Fibroblast of skin of abdomen (primary cell): ENCODE measurements at regions not wholly inside any gene's neighbourhood (a gene's known extent, or its start where the extent isn't known, plus 50 kb on each side); places are given as distances from the start of the nearest gene placed in this dataset.

Source experiments
- DNase-seq: peaks from one replicate; pipeline ENCODE4 v3.0.0-alpha.2; 2013

- no peak for DNase-seq
These were observed 135.1 kb upstream of the GEMIN8 start for GRCh38 chrX:14164828-14165227.

- DNase-seq: no peak
These were observed 95.8 kb upstream of the GEMIN8 start for GRCh38 chrX:14125462-14125861.

DNA sequence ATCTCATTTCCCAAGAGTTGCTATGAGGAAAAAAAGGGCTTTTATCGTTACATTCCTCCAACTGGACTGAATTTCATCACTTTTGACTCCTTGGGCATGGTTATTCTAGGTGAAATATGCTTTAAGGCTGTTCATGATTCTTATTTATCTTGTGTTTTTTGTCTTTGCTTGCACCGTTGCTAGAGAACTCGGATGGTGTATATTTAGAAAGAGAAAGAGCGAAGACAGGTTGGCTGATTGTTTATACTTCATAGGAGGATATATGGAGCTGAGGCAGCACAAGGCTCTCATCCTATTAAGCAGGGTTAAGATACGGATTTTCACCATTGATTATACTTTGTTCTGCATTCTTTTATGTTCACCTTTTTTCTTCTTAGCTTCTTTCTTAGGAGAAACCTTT is 94.9 kb upstream of the GEMIN8 start:
- no peak for DNase-seq

GRCh38 chrX:14095702-14096101 is 66.0 kb upstream of the GEMIN8 start:
- peak; percentile 54 for DNase-seq

GRCh38 chrX:14094191-14094590 is 64.5 kb upstream of the GEMIN8 start:
- no peak for DNase-seq

GRCh38 chrX:14084466-14084865 is 54.8 kb upstream of the GEMIN8 start:
- DNase-seq: no peak

DNA sequence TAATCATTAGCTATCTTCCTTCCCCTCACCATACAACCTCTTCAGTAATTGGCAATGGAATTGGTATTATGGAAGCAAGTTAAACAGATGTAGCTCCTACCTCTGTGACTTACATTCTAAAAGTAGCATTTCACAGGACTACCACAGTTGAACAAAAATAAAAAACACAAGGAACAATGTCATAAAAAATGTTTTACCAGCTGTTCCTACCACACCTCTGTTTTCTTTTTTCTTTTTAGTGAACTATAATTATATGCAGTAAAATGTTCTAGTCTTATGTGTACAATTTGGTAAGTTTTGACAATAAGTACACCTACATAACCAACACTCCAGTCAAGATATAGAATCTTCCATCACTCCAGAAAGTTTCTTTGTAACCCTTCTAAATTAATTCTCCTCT is 54.1 kb upstream of the GEMIN8 start:
- no peak for DNase-seq

DNA sequence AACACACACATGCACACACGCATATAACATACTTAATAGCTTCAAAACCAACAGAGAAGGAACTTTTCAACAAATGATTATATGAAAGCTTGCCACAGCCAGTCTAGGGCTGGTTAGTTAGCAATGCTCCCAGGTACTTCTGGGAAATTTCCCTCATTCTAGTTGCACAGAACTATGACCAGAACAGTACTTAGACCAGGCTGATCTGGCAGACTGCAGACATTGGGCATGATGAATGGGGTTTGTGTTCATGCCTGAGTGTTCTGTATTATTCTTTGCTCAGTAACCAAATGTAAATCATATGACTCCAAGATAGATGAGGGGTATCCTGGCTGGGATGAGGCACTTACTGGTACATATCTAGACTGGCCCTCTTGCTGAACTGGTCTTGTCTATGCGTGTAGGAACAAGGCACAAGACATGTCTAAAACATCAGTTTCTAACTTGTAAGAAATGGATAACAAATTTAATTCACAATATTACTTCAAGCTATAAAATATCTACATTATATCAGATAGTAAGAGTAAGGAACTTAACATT is 50.3 kb upstream of the GEMIN8 start:
- no peak for DNase-seq
